NK-92 treated with Interleukin-12 subunit alpha and Interleukin-12 subunit beta, amount 100 ng/mL, for 24 hours (cell line): ENCODE measurements at regions not wholly inside any gene's neighbourhood (a gene's known extent, or its start where the extent isn't known, plus 50 kb on each side); places are given as distances from the start of the nearest gene placed in this dataset.
"Not testable (repeated sequence)": the region's sequence is repeated elsewhere in the genome, so short reads cannot be mapped to it uniquely, and the experiment has no call there.

Experiments used
- DNase-seq: peaks from one replicate; lab custom pipeline; 2025; lab: John Stamatoyannopoulos, UW

DNA sequence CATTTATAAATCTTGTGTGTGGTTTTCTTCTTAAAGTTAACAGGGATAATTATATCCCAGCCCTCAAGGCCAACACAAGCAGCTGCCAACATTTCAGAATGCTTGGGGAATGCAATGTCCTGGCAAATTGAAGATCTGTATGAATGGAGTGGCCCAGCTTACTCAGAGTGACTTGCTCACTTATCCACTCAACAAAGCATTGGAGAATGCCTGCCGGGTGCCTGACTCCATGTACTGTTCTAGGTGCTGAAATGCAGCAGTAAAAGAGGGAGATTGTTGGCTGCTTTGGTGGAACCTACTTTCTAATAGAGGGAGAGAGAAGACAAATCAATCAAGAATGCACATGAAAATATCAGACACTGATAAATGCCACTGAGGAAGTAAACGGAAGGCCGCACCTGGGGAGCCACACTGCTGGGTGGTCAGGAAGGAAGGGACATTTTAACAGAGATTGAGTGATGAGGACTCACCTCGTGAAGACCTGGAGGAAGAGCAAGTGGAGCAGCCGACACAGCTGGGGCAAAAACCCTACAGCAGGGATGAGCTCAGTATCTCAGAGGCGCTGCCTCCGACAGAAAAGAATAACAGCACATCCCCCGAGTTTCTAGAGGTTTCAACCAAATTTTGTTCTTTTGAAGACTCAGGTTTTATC is 61.2 kb upstream of the VASH1 start:
- DNase-seq = no peak

DNA sequence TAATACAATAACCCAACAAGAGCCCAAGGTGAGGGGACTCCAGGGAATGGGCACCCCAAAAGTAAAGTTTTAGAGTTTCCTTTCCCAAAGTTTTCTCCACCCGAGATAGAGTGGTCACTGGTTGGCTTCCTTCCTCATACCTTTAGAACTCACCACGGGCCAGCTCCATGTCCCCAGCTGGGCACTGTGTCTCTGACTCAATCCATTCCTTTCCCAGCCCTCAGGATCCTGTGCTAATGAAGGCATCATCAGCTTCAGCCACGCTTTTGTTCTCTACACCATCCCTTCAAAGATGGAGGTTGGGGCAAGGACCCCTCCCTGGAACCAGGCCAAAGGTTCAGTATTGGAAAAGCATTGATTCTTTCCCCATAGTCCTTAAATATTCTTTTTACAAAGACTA is 59.8 kb upstream of the VASH1 start:
- DNase-seq = no peak

DNA sequence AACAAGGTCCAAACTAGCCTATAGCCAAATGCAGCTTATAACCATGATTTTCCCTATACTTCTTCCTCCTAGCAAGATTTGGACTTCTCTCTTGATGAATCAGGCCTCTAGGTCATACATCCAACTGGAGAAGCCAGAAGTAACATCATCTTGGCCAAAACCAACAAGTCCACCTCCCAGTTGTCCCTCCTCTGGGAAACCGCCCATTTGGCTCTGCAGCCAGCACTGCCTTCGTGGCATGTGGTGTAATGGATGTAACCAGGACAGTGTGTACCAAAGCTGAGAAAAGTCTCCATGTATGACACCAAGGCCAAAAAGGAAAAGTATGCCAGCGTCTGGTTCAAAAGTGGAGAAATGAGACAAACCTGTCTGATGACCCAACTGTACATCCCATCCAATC is 59.3 kb upstream of the VASH1 start:
- no peak for DNase-seq

DNA sequence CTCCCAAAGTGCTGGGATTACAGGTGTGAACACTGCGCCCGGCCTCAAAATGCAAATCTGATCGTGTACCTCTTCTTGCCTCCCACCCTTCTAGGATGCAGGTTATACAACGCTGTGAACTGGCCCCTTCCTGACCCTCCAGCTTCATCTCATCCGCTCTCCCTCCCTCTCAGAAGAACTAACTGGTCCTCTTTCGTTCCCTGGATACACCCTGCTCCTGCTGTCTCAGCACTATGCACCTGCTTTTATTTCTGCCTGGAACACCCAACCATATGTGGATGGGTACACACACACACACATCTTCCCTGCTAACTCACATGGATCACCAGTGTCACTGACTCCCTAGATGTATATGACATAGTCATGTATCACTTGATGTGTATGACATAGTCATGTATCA is 56.1 kb upstream of the VASH1 start:
- DNase-seq = no peak

DNA sequence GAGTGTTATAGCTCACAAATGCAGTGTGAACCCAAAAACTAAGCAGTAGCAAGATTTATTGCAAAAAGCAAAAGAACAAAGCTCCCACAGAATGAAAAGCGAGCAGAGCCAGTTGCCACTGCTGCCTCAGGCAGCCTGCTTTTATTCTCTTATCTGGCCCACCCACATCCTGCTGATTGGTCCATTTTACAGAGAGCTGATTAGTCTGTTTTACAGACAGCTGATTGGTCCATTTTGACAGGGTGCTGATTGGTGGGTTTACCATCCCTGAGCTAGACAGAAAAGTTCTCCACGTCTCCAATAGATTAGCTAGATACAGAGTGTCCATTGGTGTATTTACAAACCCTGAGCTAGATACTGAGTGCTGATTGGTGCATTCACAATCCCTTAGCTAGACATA is 55.1 kb upstream of the VASH1 start:
- DNase-seq = not testable (repeated sequence)

DNA sequence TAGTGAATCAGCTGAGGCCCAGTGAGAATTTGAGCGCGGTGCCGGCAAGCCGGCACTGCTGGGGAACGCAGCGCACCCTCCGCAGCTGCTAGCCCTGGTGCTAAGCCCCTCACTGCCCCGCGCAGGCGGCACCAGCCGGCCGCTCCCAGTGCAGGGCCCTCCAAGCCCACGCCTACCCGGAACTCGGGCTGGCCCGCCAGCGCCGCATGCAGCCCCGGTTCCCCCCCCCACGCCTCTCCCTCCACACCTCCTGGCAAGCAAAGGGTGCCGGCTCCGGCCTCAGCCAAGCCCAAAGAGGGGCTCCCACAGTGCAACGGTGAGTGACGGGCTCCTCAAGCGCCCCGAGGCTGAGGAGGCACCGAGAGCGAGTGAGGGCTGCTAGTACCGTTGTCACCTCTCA is 54.5 kb upstream of the VASH1 start:
- DNase-seq = no peak

DNA sequence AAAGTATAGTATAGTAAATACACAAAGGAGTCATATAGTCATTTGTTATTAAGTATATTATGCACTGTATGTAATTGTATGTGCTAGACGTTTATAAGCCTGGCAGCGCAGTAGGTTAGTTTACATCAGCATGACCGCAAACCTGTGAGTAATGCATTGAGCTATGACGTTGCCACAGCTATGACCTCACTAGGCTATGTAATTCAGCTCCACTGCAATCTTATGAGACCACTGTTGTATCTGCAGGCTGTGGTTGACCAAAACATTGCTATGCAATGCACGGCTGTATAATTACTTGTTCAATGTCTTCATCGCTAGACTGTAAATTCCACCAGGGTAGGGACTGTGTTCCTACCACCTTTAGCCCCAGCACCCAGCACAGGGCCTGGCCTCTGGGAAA is 53.2 kb upstream of the VASH1 start:
- no peak for DNase-seq

DNA sequence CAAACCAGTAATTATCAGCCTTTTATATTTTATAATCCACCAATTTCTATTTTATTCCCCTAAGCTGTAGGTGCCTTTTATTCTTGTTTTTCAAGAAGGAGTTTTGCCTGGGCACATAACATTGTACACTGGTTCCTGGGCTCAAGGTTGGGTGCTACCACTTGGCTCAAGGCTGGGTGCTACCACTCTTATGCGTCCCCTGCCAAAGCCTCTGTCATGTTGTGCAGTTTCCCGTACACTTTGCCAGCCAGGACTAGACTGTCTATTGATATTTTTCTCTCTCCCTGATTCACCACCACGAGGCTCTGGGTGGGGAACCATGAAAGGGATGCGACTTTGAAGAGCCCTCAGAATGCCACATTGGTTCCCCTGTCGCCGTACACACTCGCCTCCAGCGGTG is 52.5 kb upstream of the VASH1 start:
- DNase-seq = no peak

DNA sequence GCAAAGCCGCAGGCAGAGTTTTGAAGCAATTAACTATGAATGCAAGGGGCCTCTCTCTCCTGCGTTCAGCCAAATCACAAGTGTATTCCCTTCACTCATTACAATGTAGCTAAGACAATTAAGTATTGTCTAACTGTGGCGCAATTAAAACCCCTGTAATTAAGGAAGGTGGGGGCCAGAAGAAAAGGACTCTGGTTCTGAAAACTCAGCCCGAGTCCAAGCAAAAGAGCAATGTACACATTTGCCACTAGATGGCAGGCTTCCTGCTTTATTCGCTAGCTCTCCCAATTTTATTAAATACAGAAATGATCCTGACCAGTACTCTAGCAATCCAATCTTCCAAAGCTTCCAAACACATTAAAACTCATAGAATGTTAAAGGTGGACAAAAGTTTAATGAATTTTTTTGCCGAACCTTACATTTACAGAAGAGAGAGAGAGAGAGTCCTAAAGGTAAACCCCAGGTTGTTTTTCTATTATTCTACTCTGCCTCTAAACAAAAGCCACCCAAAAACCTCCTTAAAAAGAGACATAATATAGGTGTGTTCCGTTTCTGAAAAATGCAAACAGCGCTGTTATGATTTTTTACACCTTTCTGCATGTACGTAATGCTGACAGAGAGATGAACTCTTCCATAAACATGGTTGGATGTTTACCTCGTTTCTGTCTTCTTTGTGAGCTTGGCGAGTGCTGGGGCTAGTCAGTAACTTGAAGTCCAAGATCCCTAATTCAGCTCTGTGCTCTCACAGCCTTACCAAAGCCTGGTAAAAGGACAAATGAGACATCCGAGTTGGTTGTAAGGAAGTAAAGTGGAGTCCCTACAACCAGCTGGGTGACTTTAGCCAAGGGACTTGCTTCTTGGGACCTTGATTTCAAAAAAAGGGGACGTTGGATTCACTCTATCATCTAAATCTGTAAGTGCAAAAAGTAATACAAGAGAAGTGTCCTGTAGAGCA is 50.9 kb upstream of the VASH1 start:
- DNase-seq = no peak
